ENCODE measurements at regions not wholly inside any gene's neighbourhood (a gene's known extent, or its start where the extent isn't known, plus 50 kb on each side); places are given as distances from the start of the nearest gene placed in this dataset.

DNA sequence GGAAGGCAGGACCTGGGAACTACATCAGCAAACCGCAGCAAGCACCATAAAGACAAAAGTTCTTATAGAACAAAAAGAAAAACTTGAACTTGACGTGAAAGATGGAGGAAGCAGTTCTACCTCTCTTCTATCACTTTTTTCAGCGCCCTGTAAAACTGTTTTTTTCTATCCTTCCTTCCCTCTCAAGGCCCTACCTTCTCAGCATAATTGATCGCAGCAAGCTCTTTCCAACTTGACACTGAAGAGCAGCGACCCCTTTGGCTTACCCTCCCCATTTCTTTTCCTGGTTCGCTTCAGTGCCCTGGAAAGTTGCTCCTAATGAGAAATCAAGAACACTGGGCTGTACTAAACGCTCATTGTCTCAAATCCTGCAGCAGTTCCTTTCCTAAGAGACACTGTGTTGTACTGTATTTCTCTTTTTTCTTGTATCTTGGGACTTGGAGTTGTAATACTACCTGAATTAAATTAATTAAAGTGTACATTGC lies 150.6 kb upstream of the SLC4A4 start:
- TF ChIP-seq, protein P1, sequence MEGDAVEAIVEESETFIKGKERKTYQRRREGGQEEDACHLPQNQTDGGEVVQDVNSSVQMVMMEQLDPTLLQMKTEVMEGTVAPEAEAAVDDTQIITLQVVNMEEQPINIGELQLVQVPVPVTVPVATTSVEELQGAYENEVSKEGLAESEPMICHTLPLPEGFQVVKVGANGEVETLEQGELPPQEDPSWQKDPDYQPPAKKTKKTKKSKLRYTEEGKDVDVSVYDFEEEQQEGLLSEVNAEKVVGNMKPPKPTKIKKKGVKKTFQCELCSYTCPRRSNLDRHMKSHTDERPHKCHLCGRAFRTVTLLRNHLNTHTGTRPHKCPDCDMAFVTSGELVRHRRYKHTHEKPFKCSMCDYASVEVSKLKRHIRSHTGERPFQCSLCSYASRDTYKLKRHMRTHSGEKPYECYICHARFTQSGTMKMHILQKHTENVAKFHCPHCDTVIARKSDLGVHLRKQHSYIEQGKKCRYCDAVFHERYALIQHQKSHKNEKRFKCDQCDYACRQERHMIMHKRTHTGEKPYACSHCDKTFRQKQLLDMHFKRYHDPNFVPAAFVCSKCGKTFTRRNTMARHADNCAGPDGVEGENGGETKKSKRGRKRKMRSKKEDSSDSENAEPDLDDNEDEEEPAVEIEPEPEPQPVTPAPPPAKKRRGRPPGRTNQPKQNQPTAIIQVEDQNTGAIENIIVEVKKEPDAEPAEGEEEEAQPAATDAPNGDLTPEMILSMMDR (IDR thresholded peaks at IDR 0.05; ENCODE audit: insufficient read depth, low read length) = no peak
- no peak for DNase-seq (ENCODE audit: low read depth)
- peak overlapping the region; percentile 78 for H3K4me3 ChIP-seq (ENCODE audit: low read depth, low read length)

DNA sequence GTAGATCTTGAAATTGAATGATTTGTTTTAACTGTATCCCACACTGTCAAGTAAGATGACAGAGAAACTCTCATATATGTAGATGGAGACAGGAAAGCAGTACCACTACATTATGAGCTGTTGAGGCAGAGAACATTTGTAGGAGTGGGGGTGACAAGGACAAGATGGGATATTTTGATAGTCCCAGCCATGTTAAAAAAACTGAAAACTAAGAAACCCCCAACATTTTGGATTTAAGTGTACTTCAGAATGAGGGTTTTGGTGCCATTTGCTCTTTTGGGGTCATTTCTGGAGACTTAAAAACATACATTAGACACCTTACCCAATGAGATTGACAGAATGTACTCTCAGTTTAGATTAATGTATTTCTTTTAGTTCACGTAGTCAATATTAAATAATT lies 149.9 kb upstream of the SLC4A4 start:
- TF ChIP-seq, protein P1 (IDR thresholded peaks at IDR 0.05; ENCODE audit: insufficient read depth, low read length) = no peak
- H3K4me3 ChIP-seq (ENCODE audit: low read depth, low read length) = peak overlapping the region; percentile 78
- DNase-seq (ENCODE audit: low read depth) = no peak

DNA sequence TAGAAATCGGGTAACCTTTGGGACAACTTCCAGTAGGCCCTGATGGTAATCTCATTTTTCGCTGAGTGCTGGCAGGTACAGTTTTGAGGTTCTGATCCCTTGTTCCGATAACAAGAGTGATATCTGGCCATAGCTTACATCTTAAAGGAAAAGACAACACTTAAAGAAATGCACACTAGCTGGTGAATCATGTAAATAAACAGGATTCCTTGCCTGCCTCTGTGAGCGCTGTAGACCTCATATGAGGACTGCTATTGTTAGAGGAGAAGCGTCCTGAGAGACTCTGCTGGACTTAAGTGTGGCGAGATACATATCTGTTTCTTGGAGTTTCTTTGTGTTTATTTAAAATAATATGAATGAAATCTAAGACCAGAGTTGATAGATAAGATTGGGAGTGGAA lies 149.3 kb upstream of the SLC4A4 start:
- H3K4me3 ChIP-seq (ENCODE audit: low read depth, low read length) = no peak overlapping the region
- TF ChIP-seq, protein P1 (IDR thresholded peaks at IDR 0.05; ENCODE audit: insufficient read depth, low read length) = no peak
- DNase-seq (ENCODE audit: low read depth) = peak; percentile 50

DNA sequence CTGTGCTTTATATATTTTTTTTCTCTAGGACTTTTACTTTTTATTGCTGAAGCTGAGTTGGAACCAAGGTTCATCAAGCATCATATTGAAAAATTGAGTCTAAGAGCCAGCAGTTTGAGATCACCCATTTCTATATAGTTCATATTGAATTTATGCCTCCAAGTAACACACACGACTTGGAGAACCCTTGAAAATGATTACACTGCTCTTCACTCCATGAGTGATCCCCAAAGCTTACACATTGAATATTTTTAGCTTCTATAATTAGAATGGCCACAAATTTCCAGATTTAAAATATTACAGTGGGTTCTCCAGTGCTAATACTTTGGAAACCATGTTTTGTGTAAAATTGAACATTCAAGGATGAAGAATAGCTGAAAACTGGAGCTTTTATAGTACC lies 144.4 kb upstream of the SLC4A4 start:
- DNase-seq (ENCODE audit: low read depth) = no peak
- no peak overlapping the region for H3K4me3 ChIP-seq (ENCODE audit: low read depth, low read length)
- TF ChIP-seq, protein P1 (IDR thresholded peaks at IDR 0.05; ENCODE audit: insufficient read depth, low read length) = no peak

DNA sequence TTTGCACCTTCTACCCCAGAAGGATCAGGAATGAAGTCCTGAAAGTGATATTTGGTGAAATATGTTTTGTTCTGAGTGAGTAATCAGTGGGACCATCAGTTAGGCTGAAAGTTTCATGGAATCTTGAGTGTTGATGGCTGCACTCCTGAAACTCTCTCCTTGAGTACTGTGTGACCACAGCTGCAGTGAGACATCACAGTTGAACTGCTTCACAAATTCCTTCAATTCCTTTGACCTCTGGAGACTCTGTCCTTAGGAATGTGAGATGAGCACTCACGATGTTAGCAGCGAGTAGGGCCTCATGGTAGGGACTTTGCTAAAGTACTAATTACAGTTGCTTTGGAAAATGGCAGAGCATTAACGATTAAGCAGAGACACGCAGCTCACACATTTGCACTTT lies 142.9 kb upstream of the SLC4A4 start:
- DNase-seq (ENCODE audit: low read depth) = peak; percentile 59
- TF ChIP-seq, protein P1 (IDR thresholded peaks at IDR 0.05; ENCODE audit: insufficient read depth, low read length) = no peak
- H3K4me3 ChIP-seq (ENCODE audit: low read depth, low read length) = no peak overlapping the region

DNA sequence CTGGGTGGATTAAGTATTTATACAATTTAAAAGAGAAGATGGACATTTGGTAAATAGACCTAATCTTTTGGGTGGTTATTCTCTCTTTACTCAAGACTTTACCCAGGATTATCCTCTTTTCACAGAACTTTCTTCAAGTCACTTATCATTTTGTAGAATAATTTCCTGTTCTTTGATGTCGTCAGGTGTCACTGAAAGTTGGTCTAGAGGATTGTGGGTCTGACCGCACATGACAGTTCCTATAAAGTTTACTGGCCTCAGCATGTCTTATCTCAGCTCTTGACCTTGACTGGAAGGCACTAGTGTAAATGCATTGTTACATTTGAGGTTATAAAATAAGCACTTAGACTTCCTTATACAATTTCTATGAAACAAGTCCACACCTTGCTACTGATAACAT lies 139.9 kb upstream of the SLC4A4 start:
- no peak overlapping the region for H3K4me3 ChIP-seq (ENCODE audit: low read depth, low read length)
- TF ChIP-seq, protein P1 (IDR thresholded peaks at IDR 0.05; ENCODE audit: insufficient read depth, low read length) = no peak
- DNase-seq (ENCODE audit: low read depth) = no peak

DNA sequence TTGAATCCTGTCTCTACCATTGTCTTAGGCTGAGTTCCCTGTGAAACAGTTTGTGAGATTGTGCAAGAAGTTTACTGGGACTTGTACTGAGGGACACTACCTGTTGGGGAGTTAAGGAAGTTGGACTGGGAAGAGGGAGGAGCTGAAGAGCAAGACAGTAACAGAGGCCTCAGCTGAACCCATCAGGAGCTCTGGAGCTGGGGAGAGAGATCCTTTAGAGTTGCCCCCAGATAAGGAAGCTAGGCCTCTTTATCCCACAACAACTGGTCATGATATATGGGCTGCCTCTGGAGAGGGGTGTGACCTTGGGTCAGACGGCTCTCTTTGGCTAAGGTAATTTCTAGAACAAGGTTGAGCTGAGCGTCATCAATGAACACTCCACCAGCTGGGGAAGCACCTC lies 137.8 kb upstream of the SLC4A4 start:
- DNase-seq (ENCODE audit: low read depth) = no peak
- H3K4me3 ChIP-seq (ENCODE audit: low read depth, low read length) = no peak overlapping the region
- TF ChIP-seq, protein P1 (IDR thresholded peaks at IDR 0.05; ENCODE audit: insufficient read depth, low read length) = no peak
